ENCODE measurements at regions not wholly inside any gene's neighbourhood (a gene's known extent, or its start where the extent isn't known, plus 50 kb on each side); places are given as distances from the start of the nearest gene placed in this dataset.

GRCh38 chr2:144067506-144067905 is 452.4 kb downstream of the ZEB2 start:
- intact Hi-C loops (cut with DNase I): no loop called here
- TF ChIP-seq CTCF (IDR thresholded peaks at IDR 0.05): no peak
- no peaks in the 10 kb centered on the region for H3K36me3 ChIP-seq
- no peak overlapping the region for H3K27ac ChIP-seq
- H3K4me1 ChIP-seq: peaks cover 0 to 4% (median 0%) of the 10 kb centered on the region in 3 donors
- H3K4me3 ChIP-seq: no peak overlapping the region
- WGBS, 2 donors: 88 to 96% methylated on average over 2 of the region's 2 CpGs
- no peak for ATAC-seq
- no peaks in the 10 kb centered on the region for H3K27me3 ChIP-seq
- no peaks in the 10 kb centered on the region for H3K9me3 ChIP-seq
- no peak for FAIRE-seq
- DNase-seq: no peak

- Histone ChIP-seq H3K4me1 (no peaks in the 10 kb centered on the region), H3K27ac (no peak overlapping the region), H3K36me3 (no peaks in the 10 kb centered on the region), H3K4me3 (no peak overlapping the region), H3K27me3 (no peaks in the 10 kb centered on the region), H3K9me3 (no peaks in the 10 kb centered on the region)
- intact Hi-C loops (cut with DNase I): no loop called here
- TF ChIP-seq CTCF (IDR thresholded peaks at IDR 0.05): no peak
- ATAC-seq: no peak
- FAIRE-seq: no peak
- DNase-seq: no peak
- 61 to 63% methylated on average over 1 of the region's 1 CpG for WGBS, 2 donors
Observed at GRCh38 chr2:144063602-144064001, 456.3 kb downstream of the ZEB2 start.

GRCh38 chr2:144054911-144055310 is 465.0 kb downstream of the ZEB2 start:
- FAIRE-seq: no peak
- intact Hi-C loops (cut with DNase I): no loop called here

GRCh38 chr2:144052083-144052482 is 467.8 kb downstream of the ZEB2 start:
- WGBS, 2 donors: 90 to 95% methylated on average over 4 of the region's 4 CpGs
- Histone ChIP-seq H3K9me3 (no peaks in the 10 kb centered on the region), H3K4me1 (no peaks in the 10 kb centered on the region), H3K4me3 (no peak overlapping the region), H3K36me3 (no peaks in the 10 kb centered on the region), H3K27ac (no peak overlapping the region), H3K27me3 (no peaks in the 10 kb centered on the region)
- intact Hi-C loops (cut with DNase I): no loop called here
- DNase-seq (no peak), ATAC-seq (no peak), FAIRE-seq (no peak)
- TF ChIP-seq CTCF (IDR thresholded peaks at IDR 0.05): no peak

More at GRCh38 chr2:144054911-144055310, 465.0 kb downstream of the ZEB2 start:
- DNase-seq (no peak), ATAC-seq (no peak)
- Histone ChIP-seq H3K4me1 (no peaks in the 10 kb centered on the region), H3K9me3 (no peaks in the 10 kb centered on the region), H3K4me3 (no peak overlapping the region), H3K27ac (no peak overlapping the region), H3K27me3 (no peaks in the 10 kb centered on the region), H3K36me3 (no peaks in the 10 kb centered on the region)
- 92 to 95% methylated on average over 1 of the region's 1 CpG for WGBS, 2 donors
- no peak for TF ChIP-seq CTCF (IDR thresholded peaks at IDR 0.05)

- Histone ChIP-seq H3K4me1 (no peaks in the 10 kb centered on the region), H3K27ac (no peak overlapping the region), H3K27me3 (no peaks in the 10 kb centered on the region), H3K9me3 (no peaks in the 10 kb centered on the region), H3K4me3 (no peak overlapping the region), H3K36me3 (no peaks in the 10 kb centered on the region)
- intact Hi-C loops (cut with DNase I): no loop called here
- ATAC-seq (no peak), DNase-seq (no peak), FAIRE-seq (no peak)
- WGBS, 2 donors: 34 to 35% methylated on average over 3 of the region's 3 CpGs
- no peak for TF ChIP-seq CTCF (IDR thresholded peaks at IDR 0.05)
Observed at GRCh38 chr2:144049137-144049536, 470.8 kb downstream of the ZEB2 start.

All from pancreas (tissue), 10 donors.